T-helper 2 cell (primary cell): ENCODE measurements at regions not wholly inside any gene's neighbourhood (a gene's known extent, or its start where the extent isn't known, plus 50 kb on each side); places are given as distances from the start of the nearest gene placed in this dataset.

Experiments
- DNase-seq, 5 experiments: peaks; one replicate each; pipeline versions ENCODE4 v3.0.0 to v3.0.0-alpha.2; 2012 to 2022

DNA sequence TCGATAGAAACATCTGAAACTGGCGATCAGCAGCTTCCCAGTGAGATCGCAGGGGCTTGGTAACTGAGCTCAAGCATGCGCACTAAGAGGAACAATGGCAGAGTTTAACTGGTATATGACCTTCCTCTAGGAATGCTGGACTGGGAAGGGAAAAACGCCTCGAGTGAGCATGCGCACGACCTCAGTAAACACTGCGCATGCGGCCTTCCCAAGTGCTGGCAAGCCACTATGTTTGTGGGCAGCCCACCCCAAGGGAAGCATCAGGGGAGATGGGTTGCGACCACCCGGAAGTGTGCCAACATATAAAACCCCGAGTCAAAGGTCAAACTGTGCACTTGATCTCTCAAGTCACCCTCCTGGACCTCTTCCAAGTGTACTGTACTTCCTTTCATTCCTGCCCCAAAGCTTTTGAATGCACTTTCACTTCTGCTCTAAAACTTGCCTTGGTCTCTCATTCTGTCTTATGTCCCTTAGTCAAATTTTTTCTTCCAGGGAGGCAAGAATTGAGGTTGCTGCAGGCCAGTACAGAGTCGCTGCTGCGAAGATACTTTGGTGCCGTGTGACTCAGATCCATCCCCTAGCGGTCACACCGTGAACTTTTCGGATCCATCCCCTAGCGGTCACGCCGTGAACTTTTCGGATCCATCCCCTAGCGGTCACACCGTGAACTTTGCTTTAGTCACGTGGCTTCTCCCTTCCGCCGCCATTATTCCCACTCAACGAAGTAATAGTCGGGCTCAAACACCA is 243.3 kb downstream of the FAM43A start:
- DNase-seq, result no peak

DNA sequence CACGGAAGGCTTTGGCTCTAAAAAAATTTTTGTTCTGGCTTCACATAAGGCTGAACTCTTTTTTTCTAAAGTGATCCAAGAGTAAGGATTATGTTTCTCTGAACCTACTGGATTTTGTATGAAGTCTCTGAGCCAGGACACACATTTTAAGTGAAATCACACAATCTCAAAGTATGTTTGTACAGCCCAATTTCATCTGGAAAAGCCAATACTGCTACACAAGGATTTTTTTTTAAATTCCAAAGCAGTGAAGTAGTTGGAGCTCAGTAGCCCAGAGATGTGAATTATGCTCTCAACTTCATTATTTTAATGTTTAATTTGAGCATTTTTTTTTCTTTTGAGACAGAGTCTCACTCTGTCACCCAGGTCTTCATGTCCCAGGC is 243.9 kb downstream of the FAM43A start:
- no peak for DNase-seq

- DNase-seq, result no peak
These were observed 244.9 kb downstream of the FAM43A start for GRCh38 chr3:194930377-194931204.

GRCh38 chr3:194931347-194931746 is 245.7 kb downstream of the FAM43A start:
- no peak for DNase-seq

GRCh38 chr3:194931865-194932264 is 246.2 kb downstream of the FAM43A start:
- no peak for DNase-seq

- DNase-seq, result no peak
These were observed 247.8 kb downstream of the FAM43A start for GRCh38 chr3:194933465-194933864.

DNA sequence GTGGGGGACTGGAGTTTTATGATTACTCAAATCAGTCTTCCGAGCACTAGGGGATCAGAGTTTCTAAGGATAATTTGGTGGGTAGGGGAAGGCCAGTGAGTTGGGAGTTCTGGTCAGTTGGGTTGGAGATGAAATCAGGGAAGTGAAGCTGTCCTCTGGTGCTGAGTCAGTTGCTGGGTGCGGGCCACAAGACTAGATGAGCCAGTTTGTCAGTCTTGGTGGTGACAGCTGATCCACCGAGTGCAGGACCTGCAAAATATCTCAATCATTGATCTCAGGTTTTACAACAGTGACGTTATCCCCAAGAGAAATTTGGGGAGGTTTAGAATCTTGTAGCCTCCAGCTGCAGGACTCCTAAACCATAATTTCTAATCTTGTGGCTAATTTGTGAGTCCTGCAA is 249.4 kb downstream of the FAM43A start:
- DNase-seq, result no peak

- DNase-seq, result no peak
These were observed 250.2 kb downstream of the FAM43A start for GRCh38 chr3:194935632-194936470.

DNA sequence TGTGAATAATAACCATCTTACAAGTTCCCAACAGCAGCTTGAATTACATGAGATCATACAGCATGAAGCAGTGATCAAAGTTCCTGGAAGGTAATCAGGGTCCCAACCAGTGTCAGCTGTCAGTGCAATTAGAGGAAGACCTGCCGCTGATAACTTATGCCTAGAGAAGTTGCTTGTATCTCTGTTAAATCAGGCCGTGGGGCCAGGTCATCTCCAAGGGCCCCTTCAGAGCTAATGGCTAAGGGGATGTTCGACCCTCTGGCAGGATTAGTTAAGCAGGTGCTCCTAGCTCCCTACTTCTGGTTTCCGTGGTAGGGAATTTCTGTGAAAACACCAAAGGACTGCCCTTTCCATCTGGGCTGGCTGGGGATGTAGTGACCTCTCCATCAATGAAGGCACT is 251.0 kb downstream of the FAM43A start:
- DNase-seq, result no peak

- DNase-seq, result no peak
These were observed 251.5 kb downstream of the FAM43A start for GRCh38 chr3:194937144-194937543.

- DNase-seq, result no peak
These were observed 252.2 kb downstream of the FAM43A start for GRCh38 chr3:194937882-194938321.

- DNase-seq, result no peak
These were observed 253.3 kb downstream of the FAM43A start for GRCh38 chr3:194938845-194939531.

DNA sequence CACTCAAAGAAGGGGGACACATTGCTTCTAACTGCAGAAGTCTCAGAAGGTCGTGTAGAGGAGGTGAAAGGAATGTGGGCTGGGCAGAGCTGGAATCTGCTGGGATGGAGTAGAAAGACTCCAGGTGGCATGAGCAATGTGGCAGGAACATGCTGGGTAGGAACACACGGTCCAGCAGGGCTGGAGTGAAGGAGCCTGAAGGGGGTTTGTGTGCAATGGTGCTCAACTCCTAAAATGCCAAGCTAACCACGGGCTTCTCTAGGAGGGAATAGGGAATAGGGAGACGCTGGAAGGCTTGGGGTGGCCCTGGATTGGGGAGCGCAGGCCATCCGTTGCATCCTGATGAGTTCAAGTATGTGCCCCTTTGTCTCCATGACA is 253.8 kb downstream of the FAM43A start:
- DNase-seq, result no peak

GRCh38 chr3:194939949-194940770 is 254.5 kb downstream of the FAM43A start:
- DNase-seq, result no peak

- no peak for DNase-seq
These were observed 255.8 kb downstream of the FAM43A start for GRCh38 chr3:194941360-194941955.

GRCh38 chr3:194941956-194942511 is 256.4 kb downstream of the FAM43A start:
- DNase-seq, result no peak

GRCh38 chr3:194944526-194944925 is 258.8 kb downstream of the FAM43A start:
- DNase-seq, result no peak

- DNase-seq, result no peak
These were observed 259.8 kb downstream of the FAM43A start for GRCh38 chr3:194945508-194945907.

GRCh38 chr3:194946091-194946490 is 260.4 kb downstream of the FAM43A start:
- no peak for DNase-seq

DNA sequence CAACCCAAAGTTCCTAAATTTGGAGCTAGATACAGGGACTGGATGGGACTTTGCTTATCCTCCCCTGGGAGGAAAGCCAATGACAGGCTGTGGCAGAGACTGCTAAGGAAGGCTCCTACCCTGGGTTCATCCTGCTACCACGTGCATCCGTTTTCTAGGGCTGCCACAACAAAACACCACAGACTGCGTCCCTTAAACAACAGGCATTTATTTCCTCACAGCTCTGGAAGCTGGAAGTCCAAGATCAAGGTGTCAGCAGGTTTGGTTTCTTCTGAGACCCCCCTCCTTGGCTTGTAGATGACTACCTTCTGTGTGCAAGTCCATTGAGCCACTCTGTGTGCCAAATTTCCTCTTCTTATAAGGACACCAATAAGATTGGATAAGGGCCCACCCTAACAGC is 263.9 kb downstream of the FAM43A start:
- DNase-seq, result no peak
